MCF 10A (cell line): ENCODE measurements at regions not wholly inside any gene's neighbourhood (a gene's known extent, or its start where the extent isn't known, plus 50 kb on each side); places are given as distances from the start of the nearest gene placed in this dataset.

Experiments used
- BruUV-seq: library from RNA; stranded (reverse); fragments of 400-500 nt; replicated peaks from 2 replicates; lab custom pipeline; 2021; lab: Mats Ljungman, UMichigan
- CTCF ChIA-PET: fragments of 300-600 bp; sonication (Branson Sonifier 250); formaldehyde crosslinking; extraction: SDS; loops from one replicate; lab custom pipeline; 2021; ENCODE audit warnings: antibody characterized with exemption, inconsistent platforms; lab: Yijun Ruan, JAX
- POLR2A ChIA-PET: fragments of 300-600, 350-650 bp; sonication (Branson Sonifier 250); formaldehyde crosslinking; extraction: SDS; loops from one replicate; lab custom pipeline; 2020; ENCODE audit warnings: antibody characterized with exemption, inconsistent platforms; lab: Yijun Ruan, JAX
- DNase-seq: peaks from one replicate; pipeline ENCODE4 v3.0.0-alpha.2; 2018; ENCODE audit not compliant: unreplicated experiment
- H3K27ac Mint-ChIP-seq: one replicate; pipeline ENCODE4 v1.8.0; 2022; ENCODE audit warnings: mild to moderate bottlenecking, low read depth, mixed read lengths; ENCODE audit not compliant: unreplicated experiment
- H3K27me3 Mint-ChIP-seq: one replicate; pipeline ENCODE4 v1.8.0; 2022; ENCODE audit warnings: mixed read lengths; ENCODE audit not compliant: insufficient read depth, unreplicated experiment
- H3K36me3 Mint-ChIP-seq: one replicate; pipeline ENCODE4 v1.8.0; 2022; ENCODE audit warnings: mild to moderate bottlenecking, moderate library complexity, mixed read lengths; ENCODE audit not compliant: insufficient read depth, unreplicated experiment
- H3K4me1 Mint-ChIP-seq: one replicate; pipeline ENCODE4 v1.8.0; 2022; ENCODE audit warnings: mixed read lengths; ENCODE audit not compliant: insufficient read depth, unreplicated experiment
- H3K4me3 Mint-ChIP-seq: one replicate; pipeline ENCODE4 v1.8.0; 2022; ENCODE audit warnings: mild to moderate bottlenecking, moderate library complexity, mixed read lengths; ENCODE audit not compliant: unreplicated experiment
- H3K9me3 Mint-ChIP-seq: one replicate; pipeline ENCODE4 v1.8.0; 2022; ENCODE audit warnings: mixed read lengths; ENCODE audit not compliant: unreplicated experiment
- intact Hi-C: fragments of 100-400 bp; cut with micrococcal nuclease; formaldehyde crosslinking; loops from 2 replicates; pipeline ENCODE4 v1.14.1; 2022
- TF ChIP-seq, protein P1 (sequence below): fragments of 200-600 bp; IDR thresholded peaks from one replicate; pipeline ENCODE4 v1.8.0; 2022; ENCODE audit warnings: antibody characterized with exemption, mild to moderate bottlenecking; ENCODE audit not compliant: unreplicated experiment

GRCh38 chrX:10984213-10984612 is 126.9 kb upstream of the HCCS start:
- CTCF ChIA-PET: interaction anchor here (0.9 kb wide), 1 partner anchor 262 kb away, joined by 3 read pairs; no protein-coding TSS in a partner anchor
- no peak overlapping the region for H3K27ac Mint-ChIP-seq
- BruUV-seq: no TSS peak
- no peaks in the 10 kb centered on the region for H3K36me3 Mint-ChIP-seq
- intact Hi-C loops: no loop called here
- TF ChIP-seq, protein P1, sequence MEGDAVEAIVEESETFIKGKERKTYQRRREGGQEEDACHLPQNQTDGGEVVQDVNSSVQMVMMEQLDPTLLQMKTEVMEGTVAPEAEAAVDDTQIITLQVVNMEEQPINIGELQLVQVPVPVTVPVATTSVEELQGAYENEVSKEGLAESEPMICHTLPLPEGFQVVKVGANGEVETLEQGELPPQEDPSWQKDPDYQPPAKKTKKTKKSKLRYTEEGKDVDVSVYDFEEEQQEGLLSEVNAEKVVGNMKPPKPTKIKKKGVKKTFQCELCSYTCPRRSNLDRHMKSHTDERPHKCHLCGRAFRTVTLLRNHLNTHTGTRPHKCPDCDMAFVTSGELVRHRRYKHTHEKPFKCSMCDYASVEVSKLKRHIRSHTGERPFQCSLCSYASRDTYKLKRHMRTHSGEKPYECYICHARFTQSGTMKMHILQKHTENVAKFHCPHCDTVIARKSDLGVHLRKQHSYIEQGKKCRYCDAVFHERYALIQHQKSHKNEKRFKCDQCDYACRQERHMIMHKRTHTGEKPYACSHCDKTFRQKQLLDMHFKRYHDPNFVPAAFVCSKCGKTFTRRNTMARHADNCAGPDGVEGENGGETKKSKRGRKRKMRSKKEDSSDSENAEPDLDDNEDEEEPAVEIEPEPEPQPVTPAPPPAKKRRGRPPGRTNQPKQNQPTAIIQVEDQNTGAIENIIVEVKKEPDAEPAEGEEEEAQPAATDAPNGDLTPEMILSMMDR: no peak
- H3K27me3 Mint-ChIP-seq: no peaks in the 10 kb centered on the region
- H3K4me1 Mint-ChIP-seq: no peaks in the 10 kb centered on the region
- H3K4me3 Mint-ChIP-seq: no peak overlapping the region
- DNase-seq: no peak
- H3K9me3 Mint-ChIP-seq: no peaks in the 10 kb centered on the region
- POLR2A ChIA-PET: no interaction called here

DNA sequence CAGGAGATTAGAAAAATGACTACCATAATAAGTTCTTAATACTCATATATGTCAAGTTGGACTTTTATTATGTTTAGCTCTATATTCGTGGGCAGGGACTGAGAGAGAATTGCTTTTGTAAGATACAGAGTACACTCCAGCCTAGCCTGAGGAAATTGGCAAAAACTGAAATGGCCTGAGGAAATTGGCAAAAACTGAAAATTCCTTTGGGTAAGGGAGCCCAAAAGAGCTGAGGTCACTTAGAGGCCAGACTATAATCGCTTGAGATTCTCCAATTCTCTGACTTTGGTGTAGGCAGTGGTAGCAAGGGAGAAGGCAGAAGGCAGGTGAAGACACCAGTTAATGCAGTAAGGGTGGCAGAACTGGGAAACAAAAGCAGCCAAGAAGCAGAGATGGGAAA is 124.5 kb upstream of the HCCS start:
- ChIA-PET POLR2A (no interaction called here), CTCF (no interaction called here)
- H3K9me3 Mint-ChIP-seq: no peaks in the 10 kb centered on the region
- no peaks in the 10 kb centered on the region for H3K4me1 Mint-ChIP-seq
- no TSS peak for BruUV-seq
- no peaks in the 10 kb centered on the region for H3K27me3 Mint-ChIP-seq
- no peak for DNase-seq
- intact Hi-C loops: no loop called here
- H3K27ac Mint-ChIP-seq: no peak overlapping the region
- H3K36me3 Mint-ChIP-seq: peaks cover 1% of the 10 kb centered on the region
- TF ChIP-seq, protein P1: no peak
- H3K4me3 Mint-ChIP-seq: no peak overlapping the region

GRCh38 chrX:10988653-10989052 is 122.5 kb upstream of the HCCS start:
- intact Hi-C loops: no loop called here
- Mint-ChIP-seq H3K27ac (no peak overlapping the region), H3K9me3 (no peaks in the 10 kb centered on the region), H3K27me3 (no peaks in the 10 kb centered on the region), H3K4me1 (no peaks in the 10 kb centered on the region), H3K4me3 (no peak overlapping the region), H3K36me3 (peaks cover 6% of the 10 kb centered on the region)
- ChIA-PET CTCF (no interaction called here), POLR2A (no interaction called here)
- TF ChIP-seq, protein P1: no peak
- no peak for DNase-seq
- BruUV-seq: no TSS peak

GRCh38 chrX:10989386-10989785 is 121.7 kb upstream of the HCCS start:
- CTCF ChIA-PET: no interaction called here
- POLR2A ChIA-PET: no interaction called here
- Mint-ChIP-seq H3K27me3 (no peaks in the 10 kb centered on the region), H3K4me1 (no peaks in the 10 kb centered on the region), H3K27ac (no peak overlapping the region), H3K4me3 (no peak overlapping the region), H3K9me3 (no peaks in the 10 kb centered on the region), H3K36me3 (peaks cover 6% of the 10 kb centered on the region)
- DNase-seq: no peak
- TF ChIP-seq, protein P1: no peak
- no TSS peak for BruUV-seq
- intact Hi-C loops: no loop called here
